ENCODE measurements at regions not wholly inside any gene's neighbourhood (a gene's known extent, or its start where the extent isn't known, plus 50 kb on each side); places are given as distances from the start of the nearest gene placed in this dataset.

GRCh38 chr7:131056007-131056406 is 271.7 kb upstream of the MKLN1 start (continued):
- TF ChIP-seq REST (IDR thresholded peaks at IDR 0.05; ENCODE audit: low read depth) (no peak), TCF7L2 (IDR thresholded peaks at IDR 0.05; ENCODE audit: borderline replicate concordance, extremely low read depth, insufficient read depth, insufficient read length) (no peak)

GRCh38 chr7:131057015-131057793 is 270.5 kb upstream of the MKLN1 start:
- ATAC-seq (no peak), DNase-seq (ENCODE audit: low read depth, low spot score) (no peak)
- no peaks in the 10 kb centered on the region for H4K20me1 ChIP-seq (ENCODE audit: insufficient read depth)
- no peak overlapping the region for H3K9ac ChIP-seq (ENCODE audit: low read length)
- H3K79me2 ChIP-seq (ENCODE audit: insufficient read depth, low read length) = peaks cover 2% of the 10 kb centered on the region
- no TSS peak for BruUV-seq (replicated peaks)
- no peak overlapping the region for H3K4me2 ChIP-seq (ENCODE audit: low read length)
- no peaks in the 10 kb centered on the region for H3K9me2 ChIP-seq (ENCODE audit: insufficient read depth)
- H3K36me3 ChIP-seq (ENCODE audit: control insufficient read depth in 1 of 2, insufficient read depth in 2 of 2, low read length in 2 of 2) = peaks cover 0 to 2% of the 10 kb centered on the region in 2 experiments; a peak in 2 of 4 replicates
- no peak overlapping the region for H3K27ac ChIP-seq (ENCODE audit: low read depth, low read length)
- H3K27me3 ChIP-seq (ENCODE audit: insufficient read depth, low read length) = no peaks in the 10 kb centered on the region
- CTCF ChIA-PET = interaction anchor here (0.6 to 1.3 kb wide), 3 partner anchors 11 to 245 kb away, joined by 3 to 4 read pairs (median 3); no protein-coding TSS in a partner anchor
- no peaks in the 10 kb centered on the region for H3K9me3 ChIP-seq (ENCODE audit: control insufficient read depth in 1 of 2, insufficient read depth in 1 of 2, low read depth in 1 of 2, low read length in 2 of 2)
- intact Hi-C loops (cut with micrococcal nuclease) = no loop called here
- no peak overlapping the region for H2AFZ ChIP-seq (ENCODE audit: low read depth, low read length, poor library complexity, severe bottlenecking)
- RAD21 ChIA-PET (ENCODE audit: low non-redundant PET in 1 of 2, low total read pairs in 2 of 2, uncharacterized antibody in 2 of 2, unreplicated experiment in 2 of 2) = no interaction called here
- H3K4me3 ChIP-seq (replicated peaks in 1 of 2; ENCODE audit: low read depth in 1 of 2, low read length in 2 of 2) = no peak overlapping the region
- no peaks in the 10 kb centered on the region for H3K4me1 ChIP-seq (ENCODE audit: control insufficient read depth in 1 of 2, insufficient read depth in 2 of 2, low read length in 2 of 2)
- no peak for TF ChIP-seq ATF3 (IDR thresholded peaks at IDR 0.05)
- TF ChIP-seq SP1 (IDR thresholded peaks at IDR 0.05; ENCODE audit: low read depth) = no peak
- no peak for TF ChIP-seq MAX (IDR thresholded peaks at IDR 0.05)
- TF ChIP-seq FOSL1 (IDR thresholded peaks at IDR 0.05; ENCODE audit: low read depth) = no peak
- POLR2A ChIA-PET = no interaction called here
